Liver (tissue), 3 donors: ENCODE measurements at regions not wholly inside any gene's neighbourhood (a gene's known extent, or its start where the extent isn't known, plus 50 kb on each side); places are given as distances from the start of the nearest gene placed in this dataset.

Source experiments
- GABPA ChIP-seq, 2 donors: IDR thresholded peaks in 1 of 2; conservative IDR thresholded peaks in 1 of 2; 2 replicates each; pipeline ENCODE4 v1.6.1; 2016; ENCODE audit warnings: antibody characterized with exemption in 2 of 2, mild to moderate bottlenecking in 1 of 2, moderate library complexity in 1 of 2
- HNF4G ChIP-seq: IDR thresholded peaks from 2 replicates; pipeline ENCODE4 v1.6.1; 2016; ENCODE audit warnings: antibody characterized with exemption
- JUND ChIP-seq, 2 donors: IDR thresholded peaks; 2 replicates each; pipeline ENCODE4 v1.6.1; 2016; ENCODE audit warnings: antibody characterized with exemption in 2 of 2
- RAD21 ChIP-seq, 2 donors: IDR thresholded peaks; 2 replicates each; pipeline ENCODE4 v1.6.1; 2016; ENCODE audit warnings: antibody characterized with exemption in 2 of 2, mild to moderate bottlenecking in 2 of 2
- SP1 ChIP-seq: IDR thresholded peaks from 2 replicates; pipeline ENCODE4 v1.6.1; 2018; ENCODE audit warnings: antibody characterized with exemption, mild to moderate bottlenecking
- TF ChIP-seq, protein P1 (sequence below): fragments of 150-350 bp; IDR thresholded peaks from 2 replicates; pipeline ENCODE4 v1.5.1; 2017; ENCODE audit warnings: improper control_type of control experiment, low read depth, low read length; ENCODE audit not compliant: missing input control
- TF ChIP-seq, protein P2 (sequence below): IDR thresholded peaks from 2 replicates; pipeline ENCODE4 v1.6.1; 2016; ENCODE audit warnings: antibody characterized with exemption
- TF ChIP-seq, protein P3 (sequence below): IDR thresholded peaks from 2 replicates; pipeline ENCODE4 v1.6.1; 2016; ENCODE audit warnings: antibody characterized with exemption, mild to moderate bottlenecking
- donor health status: healthy.
- donor health status: healthy.

DNA sequence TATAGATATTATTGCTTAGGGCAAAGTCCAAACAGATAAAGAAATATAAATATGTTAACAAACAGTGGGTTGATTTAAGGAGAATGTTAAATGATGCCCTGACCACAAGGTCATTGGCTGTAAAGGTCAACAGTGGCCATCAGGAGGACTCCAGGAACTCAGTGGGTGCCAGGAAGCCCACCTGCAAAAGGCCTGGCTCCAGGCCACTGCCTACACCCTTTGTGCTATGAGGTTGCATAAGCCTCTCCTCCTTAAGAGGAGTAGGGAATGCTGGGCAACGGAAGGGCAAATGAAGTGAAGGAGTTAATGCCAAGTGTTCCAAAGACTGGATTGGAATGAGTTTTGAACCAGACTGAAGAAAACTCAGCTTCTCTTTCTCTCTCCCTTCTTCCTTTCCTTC lies 73.3 kb upstream of the ALX4 start:
- no peak for TF ChIP-seq RAD21 (IDR thresholded peaks at IDR 0.05)
- TF ChIP-seq, protein P1, sequence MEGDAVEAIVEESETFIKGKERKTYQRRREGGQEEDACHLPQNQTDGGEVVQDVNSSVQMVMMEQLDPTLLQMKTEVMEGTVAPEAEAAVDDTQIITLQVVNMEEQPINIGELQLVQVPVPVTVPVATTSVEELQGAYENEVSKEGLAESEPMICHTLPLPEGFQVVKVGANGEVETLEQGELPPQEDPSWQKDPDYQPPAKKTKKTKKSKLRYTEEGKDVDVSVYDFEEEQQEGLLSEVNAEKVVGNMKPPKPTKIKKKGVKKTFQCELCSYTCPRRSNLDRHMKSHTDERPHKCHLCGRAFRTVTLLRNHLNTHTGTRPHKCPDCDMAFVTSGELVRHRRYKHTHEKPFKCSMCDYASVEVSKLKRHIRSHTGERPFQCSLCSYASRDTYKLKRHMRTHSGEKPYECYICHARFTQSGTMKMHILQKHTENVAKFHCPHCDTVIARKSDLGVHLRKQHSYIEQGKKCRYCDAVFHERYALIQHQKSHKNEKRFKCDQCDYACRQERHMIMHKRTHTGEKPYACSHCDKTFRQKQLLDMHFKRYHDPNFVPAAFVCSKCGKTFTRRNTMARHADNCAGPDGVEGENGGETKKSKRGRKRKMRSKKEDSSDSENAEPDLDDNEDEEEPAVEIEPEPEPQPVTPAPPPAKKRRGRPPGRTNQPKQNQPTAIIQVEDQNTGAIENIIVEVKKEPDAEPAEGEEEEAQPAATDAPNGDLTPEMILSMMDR, result no peak
- no peak for TF ChIP-seq HNF4G
- TF ChIP-seq, protein P2, sequence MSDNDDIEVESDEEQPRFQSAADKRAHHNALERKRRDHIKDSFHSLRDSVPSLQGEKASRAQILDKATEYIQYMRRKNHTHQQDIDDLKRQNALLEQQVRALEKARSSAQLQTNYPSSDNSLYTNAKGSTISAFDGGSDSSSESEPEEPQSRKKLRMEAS, result no peak
- no peak for TF ChIP-seq JUND (IDR thresholded peaks at IDR 0.05)
- TF ChIP-seq SP1, result no peak
- no peak for TF ChIP-seq GABPA (IDR thresholded peaks at IDR 0.05 in 1 of 2, conservative IDR thresholded peaks at IDR 0.05 in 1 of 2)
- TF ChIP-seq, protein P3, sequence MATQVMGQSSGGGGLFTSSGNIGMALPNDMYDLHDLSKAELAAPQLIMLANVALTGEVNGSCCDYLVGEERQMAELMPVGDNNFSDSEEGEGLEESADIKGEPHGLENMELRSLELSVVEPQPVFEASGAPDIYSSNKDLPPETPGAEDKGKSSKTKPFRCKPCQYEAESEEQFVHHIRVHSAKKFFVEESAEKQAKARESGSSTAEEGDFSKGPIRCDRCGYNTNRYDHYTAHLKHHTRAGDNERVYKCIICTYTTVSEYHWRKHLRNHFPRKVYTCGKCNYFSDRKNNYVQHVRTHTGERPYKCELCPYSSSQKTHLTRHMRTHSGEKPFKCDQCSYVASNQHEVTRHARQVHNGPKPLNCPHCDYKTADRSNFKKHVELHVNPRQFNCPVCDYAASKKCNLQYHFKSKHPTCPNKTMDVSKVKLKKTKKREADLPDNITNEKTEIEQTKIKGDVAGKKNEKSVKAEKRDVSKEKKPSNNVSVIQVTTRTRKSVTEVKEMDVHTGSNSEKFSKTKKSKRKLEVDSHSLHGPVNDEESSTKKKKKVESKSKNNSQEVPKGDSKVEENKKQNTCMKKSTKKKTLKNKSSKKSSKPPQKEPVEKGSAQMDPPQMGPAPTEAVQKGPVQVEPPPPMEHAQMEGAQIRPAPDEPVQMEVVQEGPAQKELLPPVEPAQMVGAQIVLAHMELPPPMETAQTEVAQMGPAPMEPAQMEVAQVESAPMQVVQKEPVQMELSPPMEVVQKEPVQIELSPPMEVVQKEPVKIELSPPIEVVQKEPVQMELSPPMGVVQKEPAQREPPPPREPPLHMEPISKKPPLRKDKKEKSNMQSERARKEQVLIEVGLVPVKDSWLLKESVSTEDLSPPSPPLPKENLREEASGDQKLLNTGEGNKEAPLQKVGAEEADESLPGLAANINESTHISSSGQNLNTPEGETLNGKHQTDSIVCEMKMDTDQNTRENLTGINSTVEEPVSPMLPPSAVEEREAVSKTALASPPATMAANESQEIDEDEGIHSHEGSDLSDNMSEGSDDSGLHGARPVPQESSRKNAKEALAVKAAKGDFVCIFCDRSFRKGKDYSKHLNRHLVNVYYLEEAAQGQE, result no peak
